ENCODE measurements at regions not wholly inside any gene's neighbourhood (a gene's known extent, or its start where the extent isn't known, plus 50 kb on each side); places are given as distances from the start of the nearest gene placed in this dataset.

- WGBS, 2 experiments (ENCODE audit: extremely low coverage in 1 of 2, insufficient coverage in 1 of 2, insufficient read length in 1 of 2, insufficient replicate concordance in 2 of 2, low coverage in 1 of 2, low lambda C conversion rate in 2 of 2, missing lambda C conversion rate in 1 of 2), result 73% methylated on average over 4 of the region's 4 CpGs; no CpG with 5 or more reads in 1 of the 2 experiments
- Histone ChIP-seq H3K56ac (replicated peaks; ENCODE audit: insufficient read length, low read depth, low read length) (no peak overlapping the region), H2BK12ac (ENCODE audit: low read depth, low read length) (no peak overlapping the region), H3K4me3 (ENCODE audit: extremely low read depth in 1 of 4, insufficient read depth in 2 of 4, low read depth in 3 of 4, low read length in 4 of 4) (no peak overlapping the region), H4K20me1 (replicated peaks in 1 of 2; ENCODE audit: control insufficient read depth in 1 of 2, insufficient read depth in 2 of 2, low read length in 2 of 2) (no peaks in the 10 kb centered on the region), H2BK20ac (ENCODE audit: low read length) (no peak overlapping the region), H2BK5ac (ENCODE audit: low read depth, low read length) (no peak overlapping the region), H4K91ac (replicated peaks; ENCODE audit: insufficient read length, low read length) (no peak overlapping the region), H3K9me3 (ENCODE audit: insufficient read depth in 2 of 2, low read depth in 1 of 2, low read length in 1 of 2) (no peaks in the 10 kb centered on the region), H3K4me1 (replicated peaks in 1 of 4; ENCODE audit: control insufficient read depth in 3 of 4, insufficient read depth in 4 of 4, low read length in 3 of 4) (peaks cover 0 to 2% (median 0%) of the 10 kb centered on the region in 4 experiments; a peak in 2 of 7 replicates), H3K18ac (ENCODE audit: extremely low read depth, low read length) (no peak overlapping the region), H3K4ac (replicated peaks; ENCODE audit: insufficient read length, low read depth, low read length) (no peak overlapping the region), H3K36me3 (ENCODE audit: control insufficient read depth in 2 of 4, insufficient read depth in 4 of 4, low read length in 3 of 4) (no peaks in the 10 kb centered on the region), H3K79me1 (ENCODE audit: low read depth, low read length) (no peaks in the 10 kb centered on the region), H2AK5ac (ENCODE audit: low read depth, low read length) (no peak overlapping the region), H3K27me3 (replicated peaks in 1 of 4; ENCODE audit: control insufficient read depth in 3 of 4, extremely low read depth in 1 of 4, insufficient read depth in 3 of 4, low read length in 3 of 4) (no peaks in the 10 kb centered on the region), H4K5ac (ENCODE audit: insufficient read length, low read depth, low read length) (no peak overlapping the region), H3K14ac (ENCODE audit: insufficient read length) (no peak overlapping the region), H4K8ac (ENCODE audit: extremely low read depth, insufficient read depth, low read length) (no peak overlapping the region), H3K27ac (ENCODE audit: low read depth, low read length) (no peak overlapping the region), H2BK120ac (replicated peaks; ENCODE audit: low read depth, low read length) (no peak overlapping the region), H3K23me2 (ENCODE audit: low read depth, low read length) (no peaks in the 10 kb centered on the region), H3K9ac (replicated peaks in 1 of 4; ENCODE audit: extremely low read depth in 1 of 4, low read depth in 3 of 4, low read length in 3 of 4) (no peak overlapping the region), H2AFZ (ENCODE audit: low read length) (no peak overlapping the region), H2BK15ac (ENCODE audit: low read length) (no peak overlapping the region), H3K23ac (ENCODE audit: insufficient read length) (no peak overlapping the region), H3K4me2 (ENCODE audit: insufficient read depth in 1 of 2, low read depth in 2 of 2, low read length in 2 of 2) (no peak overlapping the region), H3K79me2 (ENCODE audit: control insufficient read depth in 1 of 2, insufficient read depth in 2 of 2, low read length in 2 of 2) (no peaks in the 10 kb centered on the region)
- CTCF ChIA-PET (ENCODE audit: partially characterized antibody), result interaction anchor here (0.5 to 1.7 kb wide), 6 partner anchors 12 to 1737 kb away, joined by 3 to 5 read pairs (median 3); no protein-coding TSS in a partner anchor
- POLR2A ChIA-PET (ENCODE audit: partially characterized antibody), result no interaction called here
- DNase-seq (ENCODE audit: low read depth in 1 of 2, low spot score in 2 of 2) (no peak), FAIRE-seq (no peak)
- TF ChIP-seq TCF12 (IDR thresholded peaks at IDR 0.05; ENCODE audit: low read depth, low read length) (no peak), BCL11A (IDR thresholded peaks at IDR 0.05; ENCODE audit: low read depth in 2 of 2, low read length in 2 of 2) (no peak), NRF1 (IDR thresholded peaks at IDR 0.05; ENCODE audit: low read depth, low read length) (no peak), E2F6 (IDR thresholded peaks at IDR 0.05) (no peak), MAX (IDR thresholded peaks at IDR 0.05) (no peak), TBP (IDR thresholded peaks at IDR 0.05; ENCODE audit: low read depth, low read length) (no peak), EZH2 (IDR thresholded peaks at IDR 0.05; ENCODE audit: low read depth, low read length, severe bottlenecking) (no peak), TAF1 (IDR thresholded peaks at IDR 0.05; ENCODE audit: low read depth, low read length) (no peak), KDM5A (IDR thresholded peaks at IDR 0.05; ENCODE audit: low read length) (no peak), HDAC6 (IDR thresholded peaks at IDR 0.05; ENCODE audit: low read depth, low read length) (no peak), ATF2 (IDR thresholded peaks at IDR 0.05; ENCODE audit: low read length) (no peak), SIX5 (IDR thresholded peaks at IDR 0.05; ENCODE audit: low read depth, low read length) (no peak), EGR1 (IDR thresholded peaks at IDR 0.05; ENCODE audit: borderline replicate concordance, low read depth, low read length) (no peak)
Measured at GRCh38 chr12:115225845-115226244, 541.9 kb upstream of the TBX3 start.

Data from H1 (cell line).